Neural progenitor cell (in vitro differentiated cells): ENCODE measurements at regions not wholly inside any gene's neighbourhood (a gene's known extent, or its start where the extent isn't known, plus 50 kb on each side); places are given as distances from the start of the nearest gene placed in this dataset.

Experiments used
- CTCF ChIP-seq: fragments of 200-600 bp; sonication (generic); IDR thresholded peaks from 2 replicates; pipeline ENCODE4 v1.5.1; 2017; ENCODE audit warnings: antibody characterized with exemption, mild to moderate bottlenecking
- EZH2 ChIP-seq: fragments of 200-600 bp; sonication (generic); IDR thresholded peaks from 2 replicates; pipeline ENCODE4 v1.6.1; 2017; ENCODE audit warnings: antibody characterized with exemption, mild to moderate bottlenecking, moderate library complexity
- EZH2phosphoT487 ChIP-seq: fragments of 200-600 bp; sonication (generic); IDR thresholded peaks from 2 replicates; pipeline ENCODE4 v1.6.1; 2017; ENCODE audit warnings: antibody characterized with exemption

GRCh38 chr10:43958964-43959363, 310.3 kb upstream of the ZNF32 start:
- TF ChIP-seq CTCF: no peak
- TF ChIP-seq EZH2: no peak
- TF ChIP-seq EZH2phosphoT487: no peak
